RWPE1 (cell line): ENCODE measurements at regions not wholly inside any gene's neighbourhood (a gene's known extent, or its start where the extent isn't known, plus 50 kb on each side); places are given as distances from the start of the nearest gene placed in this dataset.

Experiments used
- CTCF ChIA-PET: fragments of 350-600 bp; sonication (Branson Sonifier 250); formaldehyde crosslinking; extraction: SDS; loops from one replicate; lab custom pipeline; 2021; lab: Yijun Ruan, JAX
- POLR2A ChIA-PET: fragments of 400-600 bp; formaldehyde crosslinking; extraction: SDS; loops from one replicate; lab custom pipeline; 2020; ENCODE audit warnings: antibody characterized with exemption; ENCODE audit not compliant: low non-redundant PET; lab: Yijun Ruan, JAX
- DNase-seq: peaks from one replicate; pipeline ENCODE4 v3.0.0; 2012; ENCODE audit warnings: low spot score
- H3K27ac ChIP-seq: fragments of 450-650 bp; 2 replicates; pipeline ENCODE4 v1.5.1; 2017
- CTCF ChIP-seq: fragments of 450-650 bp; conservative IDR thresholded peaks from 2 replicates; pipeline ENCODE4 v1.5.1; 2017; ENCODE audit warnings: low read depth, mild to moderate bottlenecking

GRCh38 chr3:117744935-117745334 lies 1035.4 kb downstream of the TUSC7 start:
- CTCF ChIA-PET = no interaction called here
- no peak for DNase-seq
- POLR2A ChIA-PET = no interaction called here
- no peak overlapping the region for H3K27ac ChIP-seq
- no peak for TF ChIP-seq CTCF

GRCh38 chr3:117745516-117745915 lies 1035.9 kb downstream of the TUSC7 start:
- no peak for DNase-seq
- POLR2A ChIA-PET = no interaction called here
- no peak for TF ChIP-seq CTCF
- CTCF ChIA-PET = no interaction called here
- H3K27ac ChIP-seq = no peak overlapping the region

- POLR2A ChIA-PET = no interaction called here
- no peak for DNase-seq
- no peak for TF ChIP-seq CTCF
- CTCF ChIA-PET = no interaction called here
- H3K27ac ChIP-seq = no peak overlapping the region
These were observed 1036.5 kb downstream of the TUSC7 start for GRCh38 chr3:117746066-117746465.

GRCh38 chr3:117748131-117748530 lies 1038.6 kb downstream of the TUSC7 start:
- DNase-seq = no peak
- CTCF ChIA-PET = interaction anchor here (0.7 kb wide), 1 partner anchor 46 kb away, joined by 3 read pairs; no protein-coding TSS in a partner anchor
- no peak for TF ChIP-seq CTCF
- POLR2A ChIA-PET = no interaction called here
- no peak overlapping the region for H3K27ac ChIP-seq

GRCh38 chr3:117750674-117751269 lies 1041.2 kb downstream of the TUSC7 start:
- DNase-seq = no peak
- ChIA-PET CTCF (no interaction called here), POLR2A (no interaction called here)
- H3K27ac ChIP-seq = no peak overlapping the region
- TF ChIP-seq CTCF = no peak

- no peak overlapping the region for H3K27ac ChIP-seq
- no peak for TF ChIP-seq CTCF
- DNase-seq = no peak
- CTCF ChIA-PET = interaction anchor here (0.6 kb wide), 1 partner anchor 233 kb away, joined by 3 read pairs; no protein-coding TSS in a partner anchor
- POLR2A ChIA-PET = no interaction called here
These were observed 1042.1 kb downstream of the TUSC7 start for GRCh38 chr3:117751651-117752050.
